ENCODE measurements at regions not wholly inside any gene's neighbourhood (a gene's known extent, or its start where the extent isn't known, plus 50 kb on each side); places are given as distances from the start of the nearest gene placed in this dataset.

DNA sequence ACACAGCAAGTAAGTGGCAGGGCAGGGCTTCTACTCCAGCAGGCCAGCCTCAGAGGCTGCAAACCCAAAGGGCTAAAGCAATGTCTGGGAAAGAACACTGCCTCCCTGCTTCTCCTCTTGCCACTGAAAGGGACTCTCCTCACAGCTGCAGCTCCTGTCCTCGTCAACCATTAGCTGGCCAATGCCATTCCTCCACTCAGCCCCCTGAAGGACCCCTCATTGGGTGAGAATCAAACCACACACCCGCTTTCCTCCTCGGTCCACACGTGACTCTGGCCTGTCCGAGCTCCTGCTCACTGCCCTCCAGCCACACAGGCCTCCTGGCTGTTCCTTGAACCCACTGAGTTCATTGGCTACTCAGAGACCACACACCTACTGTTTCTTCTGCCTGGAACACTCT is 253.7 kb upstream of the TLE3 start:
- DNase-seq (ENCODE audit: low spot score) (no peak), ATAC-seq (ENCODE audit: low read depth) (no peak)
- H3K4me3 ChIP-seq (ENCODE audit: severe bottlenecking) = no peak overlapping the region
- peaks cover 10% of the 10 kb centered on the region for H3K4me1 ChIP-seq (ENCODE audit: insufficient read depth, poor library complexity, severe bottlenecking)
- TF ChIP-seq, protein P1, sequence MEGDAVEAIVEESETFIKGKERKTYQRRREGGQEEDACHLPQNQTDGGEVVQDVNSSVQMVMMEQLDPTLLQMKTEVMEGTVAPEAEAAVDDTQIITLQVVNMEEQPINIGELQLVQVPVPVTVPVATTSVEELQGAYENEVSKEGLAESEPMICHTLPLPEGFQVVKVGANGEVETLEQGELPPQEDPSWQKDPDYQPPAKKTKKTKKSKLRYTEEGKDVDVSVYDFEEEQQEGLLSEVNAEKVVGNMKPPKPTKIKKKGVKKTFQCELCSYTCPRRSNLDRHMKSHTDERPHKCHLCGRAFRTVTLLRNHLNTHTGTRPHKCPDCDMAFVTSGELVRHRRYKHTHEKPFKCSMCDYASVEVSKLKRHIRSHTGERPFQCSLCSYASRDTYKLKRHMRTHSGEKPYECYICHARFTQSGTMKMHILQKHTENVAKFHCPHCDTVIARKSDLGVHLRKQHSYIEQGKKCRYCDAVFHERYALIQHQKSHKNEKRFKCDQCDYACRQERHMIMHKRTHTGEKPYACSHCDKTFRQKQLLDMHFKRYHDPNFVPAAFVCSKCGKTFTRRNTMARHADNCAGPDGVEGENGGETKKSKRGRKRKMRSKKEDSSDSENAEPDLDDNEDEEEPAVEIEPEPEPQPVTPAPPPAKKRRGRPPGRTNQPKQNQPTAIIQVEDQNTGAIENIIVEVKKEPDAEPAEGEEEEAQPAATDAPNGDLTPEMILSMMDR (IDR thresholded peaks at IDR 0.05; ENCODE audit: poor library complexity, severe bottlenecking) = no peak
- no peaks in the 10 kb centered on the region for H3K9me3 ChIP-seq (ENCODE audit: severe bottlenecking)
- no peaks in the 10 kb centered on the region for H3K36me3 ChIP-seq (ENCODE audit: low read depth)
- H3K27ac ChIP-seq (ENCODE audit: poor library complexity, severe bottlenecking) = no peak overlapping the region
- H3K27me3 ChIP-seq (ENCODE audit: insufficient read depth, poor library complexity, severe bottlenecking) = no peaks in the 10 kb centered on the region

DNA sequence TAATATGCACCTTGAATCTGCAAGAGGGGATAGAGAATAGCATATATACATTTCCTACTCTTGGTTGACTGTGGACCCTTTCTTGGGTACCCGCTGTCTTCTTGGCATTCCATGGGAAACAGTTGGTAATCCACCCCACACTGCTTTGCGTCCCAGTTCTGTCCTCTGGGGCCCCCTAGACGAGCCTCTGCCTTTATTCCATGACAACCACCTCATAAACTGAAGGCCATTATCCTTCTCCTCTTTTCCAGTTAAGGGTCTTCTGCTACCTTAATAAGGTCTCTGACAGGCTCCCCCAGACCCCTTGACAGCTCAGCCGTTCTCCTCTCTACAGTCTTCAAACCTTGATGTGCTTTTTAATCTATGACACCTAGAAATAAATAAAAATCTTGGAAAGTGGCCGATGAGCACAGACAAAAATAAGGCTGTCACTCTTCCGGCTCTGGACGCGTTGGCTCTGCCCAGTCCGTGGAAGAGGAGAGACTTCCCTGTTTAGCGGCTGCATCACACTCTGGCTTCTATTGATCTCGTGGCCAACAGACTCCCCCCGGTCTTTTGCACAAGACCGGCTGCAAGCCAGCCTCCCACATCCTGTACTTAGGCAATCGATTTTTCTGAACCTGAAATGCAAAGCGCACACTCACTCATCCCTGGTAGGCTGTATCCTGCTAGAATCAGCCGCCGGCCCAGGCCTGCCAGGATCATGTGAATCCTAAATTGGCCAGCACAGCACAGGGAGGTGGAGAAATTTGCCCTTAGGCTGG is 251.0 kb upstream of the TLE3 start:
- no peaks in the 10 kb centered on the region for H3K36me3 ChIP-seq (ENCODE audit: low read depth)
- peak; percentile 96 for ATAC-seq (ENCODE audit: low read depth)
- DNase-seq (ENCODE audit: low spot score) = no peak
- H3K4me3 ChIP-seq (ENCODE audit: severe bottlenecking) = no peak overlapping the region
- H3K27me3 ChIP-seq (ENCODE audit: insufficient read depth, poor library complexity, severe bottlenecking) = no peaks in the 10 kb centered on the region
- H3K9me3 ChIP-seq (ENCODE audit: severe bottlenecking) = no peaks in the 10 kb centered on the region
- TF ChIP-seq, protein P1 (IDR thresholded peaks at IDR 0.05; ENCODE audit: poor library complexity, severe bottlenecking) = no peak
- H3K27ac ChIP-seq (ENCODE audit: poor library complexity, severe bottlenecking) = peak overlapping the region; percentile 22
- H3K4me1 ChIP-seq (ENCODE audit: insufficient read depth, poor library complexity, severe bottlenecking) = peaks cover 10% of the 10 kb centered on the region

DNA sequence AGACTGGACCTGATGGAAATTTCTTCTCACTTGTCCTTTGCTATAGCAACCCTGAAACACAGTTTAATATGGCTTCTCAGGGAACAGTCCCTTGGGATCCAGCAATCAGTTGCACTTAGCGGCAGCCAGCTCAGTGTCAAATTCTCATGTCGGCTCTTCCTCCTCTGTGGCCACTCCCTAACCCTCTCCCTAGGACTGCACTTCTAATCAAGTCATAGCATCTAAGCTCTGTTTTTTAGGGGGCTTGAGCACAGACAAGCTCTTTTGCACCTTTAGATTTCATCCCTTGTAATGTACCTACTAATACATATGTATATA is 250.5 kb upstream of the TLE3 start:
- Histone ChIP-seq H3K36me3 (ENCODE audit: low read depth) (no peaks in the 10 kb centered on the region), H3K4me1 (ENCODE audit: insufficient read depth, poor library complexity, severe bottlenecking) (peaks cover 10% of the 10 kb centered on the region), H3K27ac (ENCODE audit: poor library complexity, severe bottlenecking) (no peak overlapping the region), H3K27me3 (ENCODE audit: insufficient read depth, poor library complexity, severe bottlenecking) (no peaks in the 10 kb centered on the region), H3K4me3 (ENCODE audit: severe bottlenecking) (no peak overlapping the region), H3K9me3 (ENCODE audit: severe bottlenecking) (no peaks in the 10 kb centered on the region)
- ATAC-seq (ENCODE audit: low read depth) (no peak), DNase-seq (ENCODE audit: low spot score) (no peak)
- TF ChIP-seq, protein P1 (IDR thresholded peaks at IDR 0.05; ENCODE audit: poor library complexity, severe bottlenecking) = no peak

DNA sequence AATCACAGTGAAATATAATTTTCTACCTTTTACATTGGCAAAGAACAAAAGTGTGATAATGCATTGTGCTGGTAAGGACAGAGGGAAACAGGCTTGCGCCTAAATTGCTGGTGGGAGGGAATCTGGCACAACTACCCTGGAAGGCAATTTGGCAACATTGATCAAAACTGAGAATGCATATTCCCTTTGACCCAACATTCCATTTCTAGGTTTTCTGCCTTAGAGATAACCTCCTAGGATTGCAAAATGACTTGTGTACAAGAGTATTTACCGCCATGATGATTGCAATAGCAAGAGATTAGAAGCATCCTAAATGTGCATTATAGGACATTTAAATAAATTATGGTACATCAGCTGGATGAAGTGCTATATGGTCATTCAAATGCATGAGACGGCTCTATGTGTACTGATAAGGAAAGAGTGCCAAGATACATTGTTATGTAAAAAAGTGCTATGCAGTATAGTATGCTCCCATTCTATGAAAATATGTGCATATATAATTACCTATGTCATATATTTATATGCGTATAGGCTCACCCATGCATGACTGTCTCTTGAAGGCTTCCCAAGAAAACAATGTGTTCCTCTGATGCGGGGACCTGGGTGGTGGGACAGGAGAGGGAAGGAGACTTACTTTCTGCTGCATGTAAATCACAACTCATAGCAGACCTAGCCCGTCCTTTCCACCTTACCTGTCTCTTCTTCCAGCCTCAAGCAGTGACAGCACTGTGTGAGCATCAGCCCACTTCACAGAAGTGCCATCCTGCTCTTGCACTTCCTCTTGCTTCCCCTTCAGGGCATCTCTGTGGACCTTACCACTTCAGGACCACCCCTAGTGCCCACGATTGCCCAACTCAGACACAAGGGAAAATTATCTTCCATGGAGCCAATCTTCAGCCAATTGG is 249.9 kb upstream of the TLE3 start:
- no peak for DNase-seq (ENCODE audit: low spot score)

More for the DNA sequence above, 249.9 kb upstream of the TLE3 start:
- H3K27me3 ChIP-seq (ENCODE audit: insufficient read depth, poor library complexity, severe bottlenecking) = no peaks in the 10 kb centered on the region
- H3K4me1 ChIP-seq (ENCODE audit: insufficient read depth, poor library complexity, severe bottlenecking) = peaks cover 10% of the 10 kb centered on the region
- H3K9me3 ChIP-seq (ENCODE audit: severe bottlenecking) = no peaks in the 10 kb centered on the region
- H3K4me3 ChIP-seq (ENCODE audit: severe bottlenecking) = no peak overlapping the region
- ATAC-seq (ENCODE audit: low read depth) = no peak
- no peak overlapping the region for H3K27ac ChIP-seq (ENCODE audit: poor library complexity, severe bottlenecking)
- no peaks in the 10 kb centered on the region for H3K36me3 ChIP-seq (ENCODE audit: low read depth)
- TF ChIP-seq, protein P1 (IDR thresholded peaks at IDR 0.05; ENCODE audit: poor library complexity, severe bottlenecking) = no peak
